Spleen (tissue), 7 donors: ENCODE measurements at regions not wholly inside any gene's neighbourhood (a gene's known extent, or its start where the extent isn't known, plus 50 kb on each side); places are given as distances from the start of the nearest gene placed in this dataset.

Experiments used
- POLR2A ChIP-seq, 3 donors: fragments of 450-650 bp; IDR thresholded peaks; one replicate each; pipeline ENCODE4 v1.5.1; 2017; ENCODE audit warnings: antibody characterized with exemption in 3 of 3, mild to moderate bottlenecking in 1 of 3
- POLR2AphosphoS5 ChIP-seq, 3 donors: sonication (generic); formaldehyde crosslinking; IDR thresholded peaks; one replicate each; pipeline ENCODE4 v1.5.1; 2017; ENCODE audit warnings: antibody characterized with exemption in 3 of 3
- TF ChIP-seq, protein P1 (sequence below), 11 experiments: fragments of 200-600 bp in 7 of 11; fragments of 450-650 bp in 4 of 11; sonication (generic) in 4 of 11; IDR thresholded peaks in 8 of 11; conservative IDR thresholded peaks in 3 of 11; 1 replicate in 7 of 11; 2 replicates in 4 of 11; pipeline versions ENCODE4 v1.4.0 to v1.8.0; 2016 to 2021; ENCODE audit warnings: antibody characterized with exemption in 11 of 11, inconsistent platforms in 4 of 11, mild to moderate bottlenecking in 1 of 11
- donor health status: DM: no; HTN: no; CAD: no; lungs with moderate emphysema.
- donor health status: DM: no; HTN: no; CAD: no.
- donor health status: DM: no; HTN: no; CAD: no.

DNA sequence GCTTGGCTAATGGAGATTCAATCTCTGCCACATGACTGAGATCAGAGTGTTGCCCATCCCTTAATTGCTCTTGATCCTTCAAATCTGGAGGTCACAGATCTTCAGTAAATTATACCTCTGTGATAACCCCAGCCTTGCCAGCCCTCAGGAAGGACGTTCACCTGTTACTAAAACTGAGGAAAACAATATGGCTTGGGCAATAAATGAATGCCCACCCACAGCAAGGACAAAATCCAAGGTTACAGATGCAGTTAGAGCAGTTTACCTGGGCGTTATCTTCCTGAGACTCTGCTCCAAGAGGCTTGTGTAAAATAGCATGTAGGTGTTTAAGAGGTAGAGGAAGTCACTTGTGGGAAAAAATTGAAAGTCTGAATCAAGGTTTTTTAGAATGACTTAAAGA, 69.3 kb upstream of the MAOA start:
- TF ChIP-seq, protein P1, sequence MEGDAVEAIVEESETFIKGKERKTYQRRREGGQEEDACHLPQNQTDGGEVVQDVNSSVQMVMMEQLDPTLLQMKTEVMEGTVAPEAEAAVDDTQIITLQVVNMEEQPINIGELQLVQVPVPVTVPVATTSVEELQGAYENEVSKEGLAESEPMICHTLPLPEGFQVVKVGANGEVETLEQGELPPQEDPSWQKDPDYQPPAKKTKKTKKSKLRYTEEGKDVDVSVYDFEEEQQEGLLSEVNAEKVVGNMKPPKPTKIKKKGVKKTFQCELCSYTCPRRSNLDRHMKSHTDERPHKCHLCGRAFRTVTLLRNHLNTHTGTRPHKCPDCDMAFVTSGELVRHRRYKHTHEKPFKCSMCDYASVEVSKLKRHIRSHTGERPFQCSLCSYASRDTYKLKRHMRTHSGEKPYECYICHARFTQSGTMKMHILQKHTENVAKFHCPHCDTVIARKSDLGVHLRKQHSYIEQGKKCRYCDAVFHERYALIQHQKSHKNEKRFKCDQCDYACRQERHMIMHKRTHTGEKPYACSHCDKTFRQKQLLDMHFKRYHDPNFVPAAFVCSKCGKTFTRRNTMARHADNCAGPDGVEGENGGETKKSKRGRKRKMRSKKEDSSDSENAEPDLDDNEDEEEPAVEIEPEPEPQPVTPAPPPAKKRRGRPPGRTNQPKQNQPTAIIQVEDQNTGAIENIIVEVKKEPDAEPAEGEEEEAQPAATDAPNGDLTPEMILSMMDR (IDR thresholded peaks at IDR 0.05 in 8 of 11, conservative IDR thresholded peaks at IDR 0.05 in 3 of 11), result no peak
- TF ChIP-seq POLR2AphosphoS5 (IDR thresholded peaks at IDR 0.05), result no peak
- no peak for TF ChIP-seq POLR2A (IDR thresholded peaks at IDR 0.05)
